Epithelial cell of esophagus (primary cell): ENCODE measurements at regions not wholly inside any gene's neighbourhood (a gene's known extent, or its start where the extent isn't known, plus 50 kb on each side); places are given as distances from the start of the nearest gene placed in this dataset.
A peak's percentile ranks its signal among the peaks of the same experiment; 100 is the strongest.

Source experiments
- DNase-seq: peaks from one replicate; pipeline ENCODE4 v3.0.0; 2010; ENCODE audit warnings: low read depth
- H3K4me3 ChIP-seq: 2 replicates; pipeline ENCODE4 v1.5.1; 2011; ENCODE audit warnings: mild to moderate bottlenecking, low read length, control low read depth
- TF ChIP-seq, protein P1 (sequence below): IDR thresholded peaks from 2 replicates; pipeline ENCODE4 v1.5.1; 2011; ENCODE audit warnings: low read depth, mild to moderate bottlenecking, low read length, control low read depth, inconsistent platforms; ENCODE audit not compliant: insufficient read depth; ENCODE audit errors: missing control alignments

DNA sequence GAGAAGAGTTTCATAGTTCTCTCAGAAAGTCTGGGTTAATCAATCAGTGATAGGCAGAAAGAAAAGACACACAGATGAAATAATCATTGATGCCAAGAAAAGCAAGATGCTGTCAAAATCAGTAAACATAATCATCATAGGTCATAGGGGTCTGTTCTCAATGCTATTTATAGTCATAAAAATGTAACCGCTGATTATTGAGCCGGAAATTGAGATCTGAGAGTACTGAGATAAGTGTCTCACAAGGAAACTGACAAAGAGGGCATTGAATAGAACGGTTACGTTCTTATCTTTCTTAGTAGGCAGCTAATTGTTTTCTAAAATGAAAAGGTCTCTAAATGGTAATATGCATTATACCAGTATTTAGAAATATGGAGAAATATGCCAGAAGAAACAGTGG, 1686.1 kb upstream of the AGA start:
- no peak overlapping the region for H3K4me3 ChIP-seq
- TF ChIP-seq, protein P1, sequence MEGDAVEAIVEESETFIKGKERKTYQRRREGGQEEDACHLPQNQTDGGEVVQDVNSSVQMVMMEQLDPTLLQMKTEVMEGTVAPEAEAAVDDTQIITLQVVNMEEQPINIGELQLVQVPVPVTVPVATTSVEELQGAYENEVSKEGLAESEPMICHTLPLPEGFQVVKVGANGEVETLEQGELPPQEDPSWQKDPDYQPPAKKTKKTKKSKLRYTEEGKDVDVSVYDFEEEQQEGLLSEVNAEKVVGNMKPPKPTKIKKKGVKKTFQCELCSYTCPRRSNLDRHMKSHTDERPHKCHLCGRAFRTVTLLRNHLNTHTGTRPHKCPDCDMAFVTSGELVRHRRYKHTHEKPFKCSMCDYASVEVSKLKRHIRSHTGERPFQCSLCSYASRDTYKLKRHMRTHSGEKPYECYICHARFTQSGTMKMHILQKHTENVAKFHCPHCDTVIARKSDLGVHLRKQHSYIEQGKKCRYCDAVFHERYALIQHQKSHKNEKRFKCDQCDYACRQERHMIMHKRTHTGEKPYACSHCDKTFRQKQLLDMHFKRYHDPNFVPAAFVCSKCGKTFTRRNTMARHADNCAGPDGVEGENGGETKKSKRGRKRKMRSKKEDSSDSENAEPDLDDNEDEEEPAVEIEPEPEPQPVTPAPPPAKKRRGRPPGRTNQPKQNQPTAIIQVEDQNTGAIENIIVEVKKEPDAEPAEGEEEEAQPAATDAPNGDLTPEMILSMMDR, result no peak
- DNase-seq, result no peak

DNA sequence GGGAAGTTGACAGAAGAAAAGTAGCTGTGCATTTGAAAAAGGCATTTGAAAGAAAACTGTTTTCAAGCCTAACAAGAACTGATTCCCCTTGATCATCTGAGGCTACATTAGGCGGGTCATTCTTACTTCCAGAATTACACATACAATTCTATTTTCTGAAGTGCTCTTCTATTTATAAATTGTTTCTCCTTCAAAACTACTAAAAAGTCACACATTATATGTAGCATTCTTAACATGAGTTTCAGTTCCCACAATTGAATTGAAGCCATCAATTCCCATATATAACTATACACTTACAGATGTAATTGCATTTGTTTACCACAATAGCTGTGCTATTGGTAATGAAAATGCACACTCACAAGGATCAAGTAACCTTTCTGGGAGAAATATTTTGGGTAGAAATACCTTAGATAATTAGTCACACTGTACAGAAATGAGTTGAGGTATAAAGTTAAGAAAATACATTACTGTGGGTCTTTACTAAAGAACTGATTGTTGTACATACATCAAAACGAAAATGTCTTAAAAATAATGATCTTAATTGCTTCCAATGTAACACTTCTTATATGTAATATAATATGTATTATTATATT, 1688.0 kb upstream of the AGA start:
- DNase-seq, result no peak
- TF ChIP-seq, protein P1, result no peak
- no peak overlapping the region for H3K4me3 ChIP-seq

GRCh38 chr4:179145746-179146525, 1703.7 kb upstream of the AGA start:
- peak; percentile 44 for DNase-seq
- TF ChIP-seq, protein P1, result no peak
- H3K4me3 ChIP-seq, result no peak overlapping the region

DNA sequence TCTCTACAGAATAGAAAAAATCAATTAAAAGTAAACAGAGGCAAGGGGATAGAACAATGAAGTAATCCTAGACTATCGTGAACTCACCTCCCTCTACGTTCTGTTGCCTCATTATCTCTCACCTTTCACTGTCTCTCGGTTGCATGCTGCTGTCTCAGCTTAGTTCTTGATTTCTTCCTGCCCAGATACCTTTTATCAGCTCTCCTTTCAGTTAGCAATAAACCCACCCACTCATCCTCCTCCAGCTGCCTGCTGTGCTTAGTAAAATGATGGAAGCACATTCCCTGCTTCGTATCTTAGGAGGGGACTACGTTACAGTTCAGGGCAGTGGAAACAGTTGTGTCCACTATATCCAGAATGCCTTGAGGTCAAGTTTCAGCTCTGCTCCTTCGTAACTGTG, 1709.5 kb upstream of the AGA start:
- H3K4me3 ChIP-seq, result no peak overlapping the region
- no peak for DNase-seq
- TF ChIP-seq, protein P1, result no peak

- no peak overlapping the region for H3K4me3 ChIP-seq
- DNase-seq, result no peak
- TF ChIP-seq, protein P1, result no peak
Measured at GRCh38 chr4:179163147-179163546, 1720.9 kb upstream of the AGA start.

- no peak overlapping the region for H3K4me3 ChIP-seq
- DNase-seq, result no peak
- TF ChIP-seq, protein P1, result no peak
Measured at GRCh38 chr4:179164267-179164999, 1722.2 kb upstream of the AGA start.
